ENCODE measurements at regions not wholly inside any gene's neighbourhood (a gene's known extent, or its start where the extent isn't known, plus 50 kb on each side); places are given as distances from the start of the nearest gene placed in this dataset.

GRCh38 chr1:102595106-102595505, 513.2 kb downstream of the COL11A1 start:
- DNase-seq (ENCODE audit: low spot score), result no peak
- TF ChIP-seq, protein P1, sequence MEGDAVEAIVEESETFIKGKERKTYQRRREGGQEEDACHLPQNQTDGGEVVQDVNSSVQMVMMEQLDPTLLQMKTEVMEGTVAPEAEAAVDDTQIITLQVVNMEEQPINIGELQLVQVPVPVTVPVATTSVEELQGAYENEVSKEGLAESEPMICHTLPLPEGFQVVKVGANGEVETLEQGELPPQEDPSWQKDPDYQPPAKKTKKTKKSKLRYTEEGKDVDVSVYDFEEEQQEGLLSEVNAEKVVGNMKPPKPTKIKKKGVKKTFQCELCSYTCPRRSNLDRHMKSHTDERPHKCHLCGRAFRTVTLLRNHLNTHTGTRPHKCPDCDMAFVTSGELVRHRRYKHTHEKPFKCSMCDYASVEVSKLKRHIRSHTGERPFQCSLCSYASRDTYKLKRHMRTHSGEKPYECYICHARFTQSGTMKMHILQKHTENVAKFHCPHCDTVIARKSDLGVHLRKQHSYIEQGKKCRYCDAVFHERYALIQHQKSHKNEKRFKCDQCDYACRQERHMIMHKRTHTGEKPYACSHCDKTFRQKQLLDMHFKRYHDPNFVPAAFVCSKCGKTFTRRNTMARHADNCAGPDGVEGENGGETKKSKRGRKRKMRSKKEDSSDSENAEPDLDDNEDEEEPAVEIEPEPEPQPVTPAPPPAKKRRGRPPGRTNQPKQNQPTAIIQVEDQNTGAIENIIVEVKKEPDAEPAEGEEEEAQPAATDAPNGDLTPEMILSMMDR (IDR thresholded peaks at IDR 0.05; ENCODE audit: borderline replicate concordance, control extremely low read depth, extremely low read depth, insufficient read depth, missing control alignments), result no peak
- in situ Hi-C loops (cut with MboI; ENCODE audit: low sequenced_read_pairs, unreplicated experiment), result no loop called here

GRCh38 chr1:102593276-102593675, 515.0 kb downstream of the COL11A1 start:
- in situ Hi-C loops (cut with MboI; ENCODE audit: low sequenced_read_pairs, unreplicated experiment), result no loop called here
- TF ChIP-seq, protein P1 (IDR thresholded peaks at IDR 0.05; ENCODE audit: borderline replicate concordance, control extremely low read depth, extremely low read depth, insufficient read depth, missing control alignments), result no peak
- DNase-seq (ENCODE audit: low spot score), result no peak

GRCh38 chr1:102588536-102588935, 519.8 kb downstream of the COL11A1 start:
- TF ChIP-seq, protein P1 (IDR thresholded peaks at IDR 0.05; ENCODE audit: borderline replicate concordance, control extremely low read depth, extremely low read depth, insufficient read depth, missing control alignments), result no peak
- in situ Hi-C loops (cut with MboI; ENCODE audit: low sequenced_read_pairs, unreplicated experiment), result no loop called here
- DNase-seq (ENCODE audit: low spot score), result no peak

DNA sequence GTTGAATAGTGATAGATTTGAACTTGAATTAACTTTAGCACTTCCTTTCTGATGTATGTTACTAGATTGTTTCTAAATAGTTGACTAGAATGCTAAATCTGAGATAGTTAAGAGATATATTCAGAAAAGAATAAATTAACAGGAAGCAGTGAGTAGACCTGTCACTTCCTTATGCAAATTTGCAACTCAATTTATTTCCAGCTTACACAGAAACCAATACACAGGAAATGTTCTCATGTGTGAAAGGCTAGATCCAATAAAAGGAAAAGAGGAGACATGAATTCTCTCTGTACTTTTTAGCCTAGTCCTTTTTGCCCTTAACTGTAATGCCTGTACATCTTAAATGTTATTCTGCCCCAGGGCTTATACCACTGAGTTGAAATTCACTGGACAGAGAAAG, 522.3 kb downstream of the COL11A1 start:
- in situ Hi-C loops (cut with MboI; ENCODE audit: low sequenced_read_pairs, unreplicated experiment), result no loop called here
- TF ChIP-seq, protein P1 (IDR thresholded peaks at IDR 0.05; ENCODE audit: borderline replicate concordance, control extremely low read depth, extremely low read depth, insufficient read depth, missing control alignments), result no peak
- peak; percentile 2 for DNase-seq (ENCODE audit: low spot score)

DNA sequence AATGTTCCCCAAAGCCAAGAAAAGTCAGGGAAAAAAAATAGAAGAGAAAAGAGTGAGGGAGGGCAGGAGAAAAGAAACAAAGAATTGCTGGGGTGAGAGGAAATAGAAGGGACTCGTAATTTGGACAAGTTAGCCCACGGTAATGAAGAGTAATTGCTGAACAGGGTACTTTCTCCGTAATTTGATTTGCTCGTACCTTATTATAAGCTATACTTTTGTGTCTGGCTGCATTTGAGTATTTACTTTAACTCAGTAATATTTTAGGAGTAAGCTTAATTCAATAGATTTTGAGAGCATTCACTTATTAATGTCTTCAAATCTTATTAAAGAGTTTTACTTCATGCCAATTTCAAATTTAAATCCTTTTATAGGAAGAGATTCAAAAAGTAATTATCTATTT, 527.5 kb downstream of the COL11A1 start:
- in situ Hi-C loops (cut with MboI; ENCODE audit: low sequenced_read_pairs, unreplicated experiment), result no loop called here
- DNase-seq (ENCODE audit: low spot score), result no peak
- TF ChIP-seq, protein P1 (IDR thresholded peaks at IDR 0.05; ENCODE audit: borderline replicate concordance, control extremely low read depth, extremely low read depth, insufficient read depth, missing control alignments), result no peak

GRCh38 chr1:102578804-102579203, 529.5 kb downstream of the COL11A1 start:
- TF ChIP-seq, protein P1 (IDR thresholded peaks at IDR 0.05; ENCODE audit: borderline replicate concordance, control extremely low read depth, extremely low read depth, insufficient read depth, missing control alignments), result no peak
- in situ Hi-C loops (cut with MboI; ENCODE audit: low sequenced_read_pairs, unreplicated experiment), result no loop called here
- DNase-seq (ENCODE audit: low spot score), result no peak

- in situ Hi-C loops (cut with MboI; ENCODE audit: low sequenced_read_pairs, unreplicated experiment), result no loop called here
- DNase-seq (ENCODE audit: low spot score), result no peak
- TF ChIP-seq, protein P1 (IDR thresholded peaks at IDR 0.05; ENCODE audit: borderline replicate concordance, control extremely low read depth, extremely low read depth, insufficient read depth, missing control alignments), result no peak
Measured at GRCh38 chr1:102572637-102573036, 535.7 kb downstream of the COL11A1 start.

Data from GM13976 (cell line).